Uterus (tissue), 2 donors: ENCODE measurements at regions not wholly inside any gene's neighbourhood (a gene's known extent, or its start where the extent isn't known, plus 50 kb on each side); places are given as distances from the start of the nearest gene placed in this dataset.

Source experiments
- CTCF ChIP-seq, 4 experiments: fragments of 200-600 bp in 2 of 4; fragments of 450-650 bp in 2 of 4; sonication (generic) in 2 of 4; IDR thresholded peaks; one replicate each; pipeline ENCODE4 v1.5.1; 2016 to 2019; ENCODE audit warnings: antibody characterized with exemption in 4 of 4, mild to moderate bottlenecking in 2 of 4, moderate library complexity in 1 of 4
- POLR2A ChIP-seq, 2 donors: fragments of 450-650 bp; IDR thresholded peaks; one replicate each; pipeline ENCODE4 v1.6.1; 2016; ENCODE audit warnings: antibody characterized with exemption in 2 of 2, mild to moderate bottlenecking in 1 of 2, moderate library complexity in 1 of 2

GRCh38 chr3:23698652-23699313, 107.0 kb upstream of the UBE2E1 start:
- TF ChIP-seq CTCF (IDR thresholded peaks at IDR 0.05) (no peak), POLR2A (IDR thresholded peaks at IDR 0.05) (no peak)
